ENCODE measurements at regions not wholly inside any gene's neighbourhood (a gene's known extent, or its start where the extent isn't known, plus 50 kb on each side); places are given as distances from the start of the nearest gene placed in this dataset.

GRCh38 chr10:118193642-118194041, 146.9 kb upstream of the RAB11FIP2 start:
- Mint-ChIP-seq H3K27me3 (ENCODE audit: unreplicated experiment) (no peaks in the 10 kb centered on the region), H3K4me3 (ENCODE audit: unreplicated experiment) (no peak overlapping the region), H3K4me1 (ENCODE audit: unreplicated experiment) (no peaks in the 10 kb centered on the region), H3K27ac (ENCODE audit: unreplicated experiment) (no peak overlapping the region), H3K9me3 (ENCODE audit: unreplicated experiment) (no peaks in the 10 kb centered on the region), H3K36me3 (ENCODE audit: unreplicated experiment) (no peaks in the 10 kb centered on the region)
- TF ChIP-seq CTCF (IDR thresholded peaks at IDR 0.05), result no peak
- no peak for DNase-seq (ENCODE audit: extremely low spot score, unreplicated experiment)

- no peak for TF ChIP-seq CTCF (IDR thresholded peaks at IDR 0.05)
- Mint-ChIP-seq H3K36me3 (ENCODE audit: unreplicated experiment) (no peaks in the 10 kb centered on the region), H3K4me3 (ENCODE audit: unreplicated experiment) (no peak overlapping the region), H3K9me3 (ENCODE audit: unreplicated experiment) (peaks cover 6% of the 10 kb centered on the region), H3K4me1 (ENCODE audit: unreplicated experiment) (no peaks in the 10 kb centered on the region), H3K27me3 (ENCODE audit: unreplicated experiment) (no peaks in the 10 kb centered on the region), H3K27ac (ENCODE audit: unreplicated experiment) (no peak overlapping the region)
- no peak for DNase-seq (ENCODE audit: extremely low spot score, unreplicated experiment)
These were observed 134.3 kb upstream of the RAB11FIP2 start for GRCh38 chr10:118181021-118181420.

GRCh38 chr10:118175148-118175547, 128.4 kb upstream of the RAB11FIP2 start:
- peaks cover 4% of the 10 kb centered on the region for H3K9me3 Mint-ChIP-seq (ENCODE audit: unreplicated experiment)
- H3K4me1 Mint-ChIP-seq (ENCODE audit: unreplicated experiment), result no peaks in the 10 kb centered on the region
- H3K36me3 Mint-ChIP-seq (ENCODE audit: unreplicated experiment), result no peaks in the 10 kb centered on the region
- H3K4me3 Mint-ChIP-seq (ENCODE audit: unreplicated experiment), result no peak overlapping the region
- TF ChIP-seq CTCF (IDR thresholded peaks at IDR 0.05), result no peak
- H3K27me3 Mint-ChIP-seq (ENCODE audit: unreplicated experiment), result peaks cover 2% of the 10 kb centered on the region
- H3K27ac Mint-ChIP-seq (ENCODE audit: unreplicated experiment), result no peak overlapping the region
- DNase-seq (ENCODE audit: extremely low spot score, unreplicated experiment), result no peak

GRCh38 chr10:118173296-118173695, 126.6 kb upstream of the RAB11FIP2 start:
- DNase-seq (ENCODE audit: extremely low spot score, unreplicated experiment), result no peak
- no peak for TF ChIP-seq CTCF (IDR thresholded peaks at IDR 0.05)
- Mint-ChIP-seq H3K27ac (ENCODE audit: unreplicated experiment) (no peak overlapping the region), H3K36me3 (ENCODE audit: unreplicated experiment) (no peaks in the 10 kb centered on the region), H3K4me3 (ENCODE audit: unreplicated experiment) (no peak overlapping the region), H3K9me3 (ENCODE audit: unreplicated experiment) (peaks cover 4% of the 10 kb centered on the region), H3K27me3 (ENCODE audit: unreplicated experiment) (peaks cover 2% of the 10 kb centered on the region), H3K4me1 (ENCODE audit: unreplicated experiment) (no peaks in the 10 kb centered on the region)

GRCh38 chr10:118171861-118172260, 125.1 kb upstream of the RAB11FIP2 start:
- TF ChIP-seq CTCF (IDR thresholded peaks at IDR 0.05), result no peak
- H3K4me1 Mint-ChIP-seq (ENCODE audit: unreplicated experiment), result no peaks in the 10 kb centered on the region
- no peak for DNase-seq (ENCODE audit: extremely low spot score, unreplicated experiment)

More at GRCh38 chr10:118171861-118172260, 125.1 kb upstream of the RAB11FIP2 start:
- peaks cover 2% of the 10 kb centered on the region for H3K27me3 Mint-ChIP-seq (ENCODE audit: unreplicated experiment)
- H3K36me3 Mint-ChIP-seq (ENCODE audit: unreplicated experiment), result no peaks in the 10 kb centered on the region
- H3K27ac Mint-ChIP-seq (ENCODE audit: unreplicated experiment), result no peak overlapping the region
- no peak overlapping the region for H3K4me3 Mint-ChIP-seq (ENCODE audit: unreplicated experiment)
- peaks cover 4% of the 10 kb centered on the region for H3K9me3 Mint-ChIP-seq (ENCODE audit: unreplicated experiment)

Measured in osteocyte (in vitro differentiated cells).